ENCODE measurements at regions not wholly inside any gene's neighbourhood (a gene's known extent, or its start where the extent isn't known, plus 50 kb on each side); places are given as distances from the start of the nearest gene placed in this dataset.

DNA sequence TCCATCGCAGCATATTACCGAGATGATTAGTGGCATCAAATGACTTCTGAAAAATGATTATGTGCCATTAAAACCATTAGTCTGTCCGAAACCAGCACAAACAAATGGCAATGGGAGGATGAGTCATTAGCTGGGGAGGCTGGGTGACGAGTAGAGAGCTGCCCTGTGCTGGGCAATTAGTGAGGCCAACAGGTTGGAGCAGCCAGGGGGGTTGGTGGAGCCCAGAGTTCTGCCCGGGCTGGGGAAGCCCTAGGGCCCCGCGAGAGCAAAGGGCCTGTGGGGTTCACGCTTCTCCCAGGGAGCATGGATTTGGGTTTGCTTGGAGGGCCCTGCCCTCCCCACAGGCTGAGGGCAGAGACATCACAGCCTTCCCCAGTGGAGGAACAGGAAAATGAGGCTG lies 152.1 kb upstream of the RPL38 start:
- TF ChIP-seq, protein P1, sequence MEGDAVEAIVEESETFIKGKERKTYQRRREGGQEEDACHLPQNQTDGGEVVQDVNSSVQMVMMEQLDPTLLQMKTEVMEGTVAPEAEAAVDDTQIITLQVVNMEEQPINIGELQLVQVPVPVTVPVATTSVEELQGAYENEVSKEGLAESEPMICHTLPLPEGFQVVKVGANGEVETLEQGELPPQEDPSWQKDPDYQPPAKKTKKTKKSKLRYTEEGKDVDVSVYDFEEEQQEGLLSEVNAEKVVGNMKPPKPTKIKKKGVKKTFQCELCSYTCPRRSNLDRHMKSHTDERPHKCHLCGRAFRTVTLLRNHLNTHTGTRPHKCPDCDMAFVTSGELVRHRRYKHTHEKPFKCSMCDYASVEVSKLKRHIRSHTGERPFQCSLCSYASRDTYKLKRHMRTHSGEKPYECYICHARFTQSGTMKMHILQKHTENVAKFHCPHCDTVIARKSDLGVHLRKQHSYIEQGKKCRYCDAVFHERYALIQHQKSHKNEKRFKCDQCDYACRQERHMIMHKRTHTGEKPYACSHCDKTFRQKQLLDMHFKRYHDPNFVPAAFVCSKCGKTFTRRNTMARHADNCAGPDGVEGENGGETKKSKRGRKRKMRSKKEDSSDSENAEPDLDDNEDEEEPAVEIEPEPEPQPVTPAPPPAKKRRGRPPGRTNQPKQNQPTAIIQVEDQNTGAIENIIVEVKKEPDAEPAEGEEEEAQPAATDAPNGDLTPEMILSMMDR (IDR thresholded peaks at IDR 0.05), result no peak
- TF ChIP-seq, protein P2, sequence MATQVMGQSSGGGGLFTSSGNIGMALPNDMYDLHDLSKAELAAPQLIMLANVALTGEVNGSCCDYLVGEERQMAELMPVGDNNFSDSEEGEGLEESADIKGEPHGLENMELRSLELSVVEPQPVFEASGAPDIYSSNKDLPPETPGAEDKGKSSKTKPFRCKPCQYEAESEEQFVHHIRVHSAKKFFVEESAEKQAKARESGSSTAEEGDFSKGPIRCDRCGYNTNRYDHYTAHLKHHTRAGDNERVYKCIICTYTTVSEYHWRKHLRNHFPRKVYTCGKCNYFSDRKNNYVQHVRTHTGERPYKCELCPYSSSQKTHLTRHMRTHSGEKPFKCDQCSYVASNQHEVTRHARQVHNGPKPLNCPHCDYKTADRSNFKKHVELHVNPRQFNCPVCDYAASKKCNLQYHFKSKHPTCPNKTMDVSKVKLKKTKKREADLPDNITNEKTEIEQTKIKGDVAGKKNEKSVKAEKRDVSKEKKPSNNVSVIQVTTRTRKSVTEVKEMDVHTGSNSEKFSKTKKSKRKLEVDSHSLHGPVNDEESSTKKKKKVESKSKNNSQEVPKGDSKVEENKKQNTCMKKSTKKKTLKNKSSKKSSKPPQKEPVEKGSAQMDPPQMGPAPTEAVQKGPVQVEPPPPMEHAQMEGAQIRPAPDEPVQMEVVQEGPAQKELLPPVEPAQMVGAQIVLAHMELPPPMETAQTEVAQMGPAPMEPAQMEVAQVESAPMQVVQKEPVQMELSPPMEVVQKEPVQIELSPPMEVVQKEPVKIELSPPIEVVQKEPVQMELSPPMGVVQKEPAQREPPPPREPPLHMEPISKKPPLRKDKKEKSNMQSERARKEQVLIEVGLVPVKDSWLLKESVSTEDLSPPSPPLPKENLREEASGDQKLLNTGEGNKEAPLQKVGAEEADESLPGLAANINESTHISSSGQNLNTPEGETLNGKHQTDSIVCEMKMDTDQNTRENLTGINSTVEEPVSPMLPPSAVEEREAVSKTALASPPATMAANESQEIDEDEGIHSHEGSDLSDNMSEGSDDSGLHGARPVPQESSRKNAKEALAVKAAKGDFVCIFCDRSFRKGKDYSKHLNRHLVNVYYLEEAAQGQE (IDR thresholded peaks at IDR 0.05; ENCODE audit: insufficient read depth in 1 of 2, low read depth in 2 of 2, low read length in 1 of 2), result no peak
- TF ChIP-seq POLR2AphosphoS5 (IDR thresholded peaks at IDR 0.05; ENCODE audit: low read depth, low read length) (no peak), TCF7L2 (IDR thresholded peaks at IDR 0.05; ENCODE audit: low read depth, low read length) (no peak), SIN3A (IDR thresholded peaks at IDR 0.05; ENCODE audit: borderline replicate concordance, insufficient read depth, low read depth, low read length) (no peak)

Data from Panc1 (cell line).